Thoracic aorta (tissue), 2 donors: ENCODE measurements at regions not wholly inside any gene's neighbourhood (a gene's known extent, or its start where the extent isn't known, plus 50 kb on each side); places are given as distances from the start of the nearest gene placed in this dataset.

ENCODE experiments used
- ATAC-seq: fragments of 150-250 bp; one replicate; pipeline ENCODE4 v1.8.0; 2017; ENCODE audit warnings: low read depth; ENCODE audit not compliant: insufficient number of reproducible peaks, low FRiP score
- DNase-seq: peaks from one replicate; pipeline ENCODE4 v3.0.0-alpha.2; 2020; ENCODE audit warnings: low spot score
- H3K27ac ChIP-seq, 2 donors: fragments of 200-600 bp; sonication (generic); 1 replicate in 1 of 2; 2 replicates in 1 of 2; pipeline ENCODE4 v1.5.1; 2016; ENCODE audit warnings: mild to moderate bottlenecking in 2 of 2, moderate library complexity in 2 of 2
- H3K27me3 ChIP-seq: fragments of 200-600 bp; sonication (generic); replicated peaks from 2 replicates; pipeline ENCODE4 v1.6.0; 2016; ENCODE audit warnings: mild to moderate bottlenecking; ENCODE audit not compliant: insufficient read depth
- H3K36me3 ChIP-seq: fragments of 200-600 bp; sonication (generic); one replicate; pipeline ENCODE4 v1.5.1; 2016
- H3K4me1 ChIP-seq, 2 donors: fragments of 200-600 bp; sonication (generic); 1 replicate in 1 of 2; 2 replicates in 1 of 2; pipeline versions ENCODE4 v1.5.1 to v1.6.0; 2016; ENCODE audit warnings: low read depth in 2 of 2, mild to moderate bottlenecking in 1 of 2; ENCODE audit not compliant: control insufficient read depth in 1 of 2
- H3K4me3 ChIP-seq: fragments of 200-600 bp; sonication (generic); 2 replicates; pipeline ENCODE4 v1.5.1; 2016; ENCODE audit warnings: mild to moderate bottlenecking
- H3K9me3 ChIP-seq: fragments of 200-600 bp; sonication (generic); 2 replicates; pipeline ENCODE4 v1.5.1; 2016
- TF ChIP-seq, protein P1 (sequence below): fragments of 200-600 bp; sonication (generic); IDR thresholded peaks from one replicate; pipeline ENCODE4 v1.5.1; 2019; ENCODE audit warnings: antibody characterized with exemption

DNA sequence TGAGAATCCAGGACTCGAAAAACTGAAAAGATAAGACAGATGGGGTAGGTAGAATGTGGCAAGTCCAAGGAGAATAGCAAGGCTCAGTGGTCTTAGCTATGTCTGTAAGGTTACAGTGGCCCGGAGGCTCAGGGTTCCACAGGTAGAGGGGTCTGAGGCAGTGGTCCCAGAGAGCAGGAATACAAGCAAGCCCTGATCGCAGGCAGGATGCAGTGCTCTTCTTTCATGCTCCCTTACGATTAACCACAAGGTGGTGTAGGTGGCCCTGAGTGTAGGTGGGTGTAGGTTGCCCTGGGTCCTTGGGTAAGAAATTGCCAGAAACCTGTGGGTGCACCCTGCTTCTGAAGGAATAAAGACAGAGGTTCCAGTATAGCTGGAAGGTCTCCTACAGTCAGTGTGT, 99.1 kb upstream of the RAB3GAP2 start:
- H3K27me3 ChIP-seq: no peaks in the 10 kb centered on the region
- no peak overlapping the region for H3K4me3 ChIP-seq
- TF ChIP-seq, protein P1, sequence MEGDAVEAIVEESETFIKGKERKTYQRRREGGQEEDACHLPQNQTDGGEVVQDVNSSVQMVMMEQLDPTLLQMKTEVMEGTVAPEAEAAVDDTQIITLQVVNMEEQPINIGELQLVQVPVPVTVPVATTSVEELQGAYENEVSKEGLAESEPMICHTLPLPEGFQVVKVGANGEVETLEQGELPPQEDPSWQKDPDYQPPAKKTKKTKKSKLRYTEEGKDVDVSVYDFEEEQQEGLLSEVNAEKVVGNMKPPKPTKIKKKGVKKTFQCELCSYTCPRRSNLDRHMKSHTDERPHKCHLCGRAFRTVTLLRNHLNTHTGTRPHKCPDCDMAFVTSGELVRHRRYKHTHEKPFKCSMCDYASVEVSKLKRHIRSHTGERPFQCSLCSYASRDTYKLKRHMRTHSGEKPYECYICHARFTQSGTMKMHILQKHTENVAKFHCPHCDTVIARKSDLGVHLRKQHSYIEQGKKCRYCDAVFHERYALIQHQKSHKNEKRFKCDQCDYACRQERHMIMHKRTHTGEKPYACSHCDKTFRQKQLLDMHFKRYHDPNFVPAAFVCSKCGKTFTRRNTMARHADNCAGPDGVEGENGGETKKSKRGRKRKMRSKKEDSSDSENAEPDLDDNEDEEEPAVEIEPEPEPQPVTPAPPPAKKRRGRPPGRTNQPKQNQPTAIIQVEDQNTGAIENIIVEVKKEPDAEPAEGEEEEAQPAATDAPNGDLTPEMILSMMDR: no peak
- H3K4me1 ChIP-seq: no peaks in the 10 kb centered on the region
- ATAC-seq (no peak), DNase-seq (no peak)
- H3K36me3 ChIP-seq: no peaks in the 10 kb centered on the region
- H3K9me3 ChIP-seq: no peaks in the 10 kb centered on the region
- H3K27ac ChIP-seq: no peak overlapping the region

DNA sequence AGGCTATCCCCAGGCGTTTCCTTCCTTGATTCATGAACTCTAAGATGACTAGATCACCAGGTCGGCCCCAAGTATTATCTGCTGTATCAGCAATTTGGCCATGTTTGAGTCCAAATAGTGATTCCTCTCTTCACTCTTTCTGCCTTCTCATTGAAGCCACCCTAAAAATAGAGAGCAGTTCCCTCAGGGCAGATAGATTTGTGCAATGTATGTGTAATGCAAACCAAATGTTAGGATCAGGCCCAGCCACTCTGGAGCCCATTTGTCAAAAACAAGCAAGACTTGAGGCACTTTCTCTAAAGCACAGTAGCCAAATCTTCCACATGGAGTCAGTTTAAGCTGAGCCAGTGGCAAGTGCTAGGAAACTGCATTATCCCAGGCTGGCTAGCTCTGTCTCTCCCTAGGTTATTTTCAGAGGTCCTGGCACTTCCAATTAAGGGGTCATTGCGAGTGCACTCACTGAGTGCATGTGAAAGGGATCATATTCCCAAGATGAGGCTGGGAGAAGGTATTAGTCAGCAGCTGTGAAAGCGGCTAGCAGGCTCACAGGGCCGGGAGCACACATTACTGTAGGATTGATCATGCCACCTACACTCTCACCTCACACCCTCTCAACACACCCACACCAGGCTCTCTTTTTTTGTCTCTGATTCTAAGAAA, 97.9 kb upstream of the RAB3GAP2 start:
- Histone ChIP-seq H3K36me3 (no peaks in the 10 kb centered on the region), H3K4me3 (no peak overlapping the region), H3K27me3 (no peaks in the 10 kb centered on the region), H3K9me3 (no peaks in the 10 kb centered on the region), H3K4me1 (no peaks in the 10 kb centered on the region), H3K27ac (no peak overlapping the region)
- ATAC-seq (no peak), DNase-seq (no peak)
- TF ChIP-seq, protein P1: no peak

DNA sequence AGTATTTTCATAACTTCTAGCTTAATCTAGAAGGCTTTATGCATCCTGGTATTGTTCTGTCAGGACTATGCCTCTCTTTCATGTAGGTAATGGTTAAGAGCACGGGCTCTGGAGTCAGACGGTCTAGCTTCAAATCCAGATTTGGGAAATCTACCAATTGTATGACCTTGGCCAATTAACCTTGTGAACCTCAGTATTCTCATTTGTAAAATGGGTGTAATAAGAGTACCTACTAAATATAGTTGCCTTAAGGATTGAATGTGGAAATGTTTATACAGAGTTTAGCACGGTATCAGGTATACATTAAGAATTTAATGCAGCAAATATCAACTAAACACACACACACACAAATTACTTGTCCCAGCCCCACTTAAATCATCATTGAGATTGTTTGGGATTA, 97.3 kb upstream of the RAB3GAP2 start:
- ATAC-seq (no peak), DNase-seq (no peak)
- Histone ChIP-seq H3K27me3 (no peaks in the 10 kb centered on the region), H3K27ac (no peak overlapping the region), H3K4me1 (no peaks in the 10 kb centered on the region), H3K9me3 (no peaks in the 10 kb centered on the region), H3K4me3 (no peak overlapping the region), H3K36me3 (no peaks in the 10 kb centered on the region)
- TF ChIP-seq, protein P1: no peak

DNA sequence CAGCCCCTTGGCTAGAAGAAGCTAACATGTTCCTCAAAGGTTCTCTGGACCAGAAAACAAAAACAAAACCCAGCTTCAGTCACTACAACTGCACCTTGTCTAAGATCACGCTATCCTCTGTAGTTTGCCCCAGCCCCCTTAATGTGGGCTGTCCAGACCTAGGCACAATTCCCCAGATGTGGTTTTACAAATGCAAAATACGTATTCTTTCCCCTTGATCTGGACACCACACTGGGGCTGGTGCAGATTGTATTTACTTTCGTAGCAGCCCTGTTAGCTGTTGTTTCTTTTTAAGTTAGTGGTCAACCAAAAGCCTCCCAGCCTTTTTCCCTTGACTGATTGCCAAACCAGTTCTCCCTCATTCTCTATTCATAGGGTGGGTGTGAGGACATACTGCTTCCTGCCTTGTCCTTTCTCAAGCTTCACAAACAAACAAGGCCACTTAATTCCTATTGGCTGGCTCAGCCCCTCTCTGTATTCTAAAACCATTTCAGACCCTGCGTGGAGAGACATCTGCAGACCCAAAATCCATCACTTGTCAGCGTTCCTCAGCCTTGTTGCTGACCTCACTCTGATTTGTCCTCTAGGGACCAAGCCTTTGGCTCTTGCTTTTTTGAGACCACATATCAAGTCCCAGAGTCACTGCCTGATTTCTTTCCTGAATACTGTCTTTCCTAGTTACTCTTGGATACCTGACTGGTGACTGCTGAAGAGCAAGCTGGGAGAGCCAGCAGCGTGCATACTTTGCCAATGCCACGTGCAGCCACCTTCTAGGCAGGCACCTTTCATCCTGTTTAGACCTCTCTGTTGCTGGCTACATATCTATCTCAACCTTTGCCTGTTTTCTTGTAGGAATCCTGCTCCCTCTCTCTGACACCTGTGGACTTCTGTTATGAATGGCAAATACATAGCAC, 96.4 kb upstream of the RAB3GAP2 start:
- H3K27ac ChIP-seq: no peak overlapping the region
- no peaks in the 10 kb centered on the region for H3K9me3 ChIP-seq
- no peak overlapping the region for H3K4me3 ChIP-seq
- DNase-seq (no peak), ATAC-seq (no peak)
- no peaks in the 10 kb centered on the region for H3K4me1 ChIP-seq
- H3K36me3 ChIP-seq: no peaks in the 10 kb centered on the region
- H3K27me3 ChIP-seq: no peaks in the 10 kb centered on the region
- TF ChIP-seq, protein P1: no peak

DNA sequence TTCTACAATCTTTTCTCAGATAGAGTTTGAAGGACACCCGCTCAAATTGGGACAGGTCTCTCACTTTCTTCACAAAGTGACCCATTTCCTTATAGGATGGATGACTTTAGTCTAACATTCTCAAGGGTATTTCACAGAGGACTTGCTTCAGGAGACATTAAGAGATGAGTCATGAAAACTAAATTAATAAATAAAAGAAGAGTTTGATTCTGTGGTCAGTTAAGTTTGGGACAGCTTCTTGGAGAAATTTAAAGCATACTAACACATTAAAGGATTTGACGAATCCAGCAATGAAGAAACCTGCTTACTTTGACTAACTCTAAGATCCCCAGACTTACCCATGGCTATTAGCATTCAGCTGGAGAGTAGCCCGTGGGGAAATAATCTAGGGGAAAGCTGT, 95.6 kb upstream of the RAB3GAP2 start:
- no peaks in the 10 kb centered on the region for H3K9me3 ChIP-seq
- ATAC-seq: no peak
- H3K36me3 ChIP-seq: no peaks in the 10 kb centered on the region
- no peak overlapping the region for H3K27ac ChIP-seq
- DNase-seq: no peak
- H3K27me3 ChIP-seq: no peaks in the 10 kb centered on the region
- no peaks in the 10 kb centered on the region for H3K4me1 ChIP-seq
- H3K4me3 ChIP-seq: no peak overlapping the region
- TF ChIP-seq, protein P1: no peak
